OCI-LY3 (cell line): ENCODE measurements at regions not wholly inside any gene's neighbourhood (a gene's known extent, or its start where the extent isn't known, plus 50 kb on each side); places are given as distances from the start of the nearest gene placed in this dataset.

Experiments
- CTCF ChIP-seq: fragments of 200-600, 300-600 bp; sonication (generic); IDR thresholded peaks from 2 replicates; pipeline ENCODE4 v1.5.1; 2014; ENCODE audit warnings: antibody characterized with exemption, low read length, low read depth
- EZH2phosphoT487 ChIP-seq: fragments of 200-600 bp; shearing (Covaris generic); IDR thresholded peaks from 2 replicates; pipeline ENCODE4 v1.6.1; 2018; ENCODE audit warnings: antibody characterized with exemption, mixed run types, low read depth

DNA sequence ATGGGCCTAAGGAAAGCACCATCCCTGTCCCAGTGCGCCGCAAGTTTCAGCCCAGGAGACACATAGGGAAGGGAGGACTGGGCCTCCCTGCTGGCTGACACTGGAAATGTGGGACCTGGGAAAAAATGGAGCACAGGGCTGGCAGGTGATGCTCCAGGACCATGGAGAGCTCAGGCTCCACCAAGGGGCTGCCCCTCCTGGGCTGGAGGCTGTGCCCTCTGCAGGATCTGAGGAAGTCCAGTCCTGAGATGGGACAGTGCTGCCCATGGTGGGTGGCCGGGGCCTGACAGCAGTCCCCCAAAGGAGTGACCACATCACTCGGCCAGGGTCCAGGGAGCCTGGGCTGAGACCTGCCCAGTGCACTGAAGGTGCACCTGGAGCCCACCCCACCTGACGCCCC is 108.6 kb upstream of the TEKT4 start:
- TF ChIP-seq CTCF = no peak
- no peak for TF ChIP-seq EZH2phosphoT487
